ENCODE measurements at regions not wholly inside any gene's neighbourhood (a gene's known extent, or its start where the extent isn't known, plus 50 kb on each side); places are given as distances from the start of the nearest gene placed in this dataset.

DNA sequence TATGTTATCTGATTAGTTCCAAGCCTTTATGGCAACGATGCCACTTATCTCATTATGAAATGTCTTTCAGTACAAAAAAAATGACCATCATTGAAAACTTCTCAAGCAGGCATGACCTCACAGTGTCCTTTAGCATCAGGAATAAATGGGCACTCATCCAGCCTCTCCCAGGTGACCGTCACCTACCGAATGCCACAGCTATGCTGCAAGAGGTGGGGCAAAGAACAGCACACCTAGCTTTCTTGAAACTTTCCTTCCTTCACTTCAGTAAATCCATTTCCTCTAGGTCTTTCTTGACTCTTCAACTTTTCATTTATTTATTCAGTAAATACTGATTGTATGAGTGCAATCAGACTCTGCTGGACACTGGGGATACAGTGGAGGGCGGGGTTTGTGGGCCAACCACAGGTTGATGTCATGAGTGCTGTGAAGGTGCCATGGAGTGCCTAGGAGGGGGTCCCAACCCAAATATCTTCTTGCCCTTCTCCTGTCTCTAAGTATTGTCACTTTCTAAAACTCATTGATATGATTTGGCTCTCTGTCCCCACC is 54.3 kb upstream of the HK2 start (continued):
- TF ChIP-seq HDAC6 (IDR thresholded peaks at IDR 0.05; ENCODE audit: low read depth, low read length) (no peak), CHD2 (IDR thresholded peaks at IDR 0.05; ENCODE audit: low read length) (no peak), MAFK (IDR thresholded peaks at IDR 0.05; ENCODE audit: low read depth, low read length) (no peak), SP2 (IDR thresholded peaks at IDR 0.05; ENCODE audit: low read length) (no peak), RXRA (IDR thresholded peaks at IDR 0.05; ENCODE audit: insufficient read depth, low read depth, low read length) (no peak), YY1 (IDR thresholded peaks at IDR 0.05; ENCODE audit: low read depth, low read length) (no peak)
- TF ChIP-seq, protein P1, sequence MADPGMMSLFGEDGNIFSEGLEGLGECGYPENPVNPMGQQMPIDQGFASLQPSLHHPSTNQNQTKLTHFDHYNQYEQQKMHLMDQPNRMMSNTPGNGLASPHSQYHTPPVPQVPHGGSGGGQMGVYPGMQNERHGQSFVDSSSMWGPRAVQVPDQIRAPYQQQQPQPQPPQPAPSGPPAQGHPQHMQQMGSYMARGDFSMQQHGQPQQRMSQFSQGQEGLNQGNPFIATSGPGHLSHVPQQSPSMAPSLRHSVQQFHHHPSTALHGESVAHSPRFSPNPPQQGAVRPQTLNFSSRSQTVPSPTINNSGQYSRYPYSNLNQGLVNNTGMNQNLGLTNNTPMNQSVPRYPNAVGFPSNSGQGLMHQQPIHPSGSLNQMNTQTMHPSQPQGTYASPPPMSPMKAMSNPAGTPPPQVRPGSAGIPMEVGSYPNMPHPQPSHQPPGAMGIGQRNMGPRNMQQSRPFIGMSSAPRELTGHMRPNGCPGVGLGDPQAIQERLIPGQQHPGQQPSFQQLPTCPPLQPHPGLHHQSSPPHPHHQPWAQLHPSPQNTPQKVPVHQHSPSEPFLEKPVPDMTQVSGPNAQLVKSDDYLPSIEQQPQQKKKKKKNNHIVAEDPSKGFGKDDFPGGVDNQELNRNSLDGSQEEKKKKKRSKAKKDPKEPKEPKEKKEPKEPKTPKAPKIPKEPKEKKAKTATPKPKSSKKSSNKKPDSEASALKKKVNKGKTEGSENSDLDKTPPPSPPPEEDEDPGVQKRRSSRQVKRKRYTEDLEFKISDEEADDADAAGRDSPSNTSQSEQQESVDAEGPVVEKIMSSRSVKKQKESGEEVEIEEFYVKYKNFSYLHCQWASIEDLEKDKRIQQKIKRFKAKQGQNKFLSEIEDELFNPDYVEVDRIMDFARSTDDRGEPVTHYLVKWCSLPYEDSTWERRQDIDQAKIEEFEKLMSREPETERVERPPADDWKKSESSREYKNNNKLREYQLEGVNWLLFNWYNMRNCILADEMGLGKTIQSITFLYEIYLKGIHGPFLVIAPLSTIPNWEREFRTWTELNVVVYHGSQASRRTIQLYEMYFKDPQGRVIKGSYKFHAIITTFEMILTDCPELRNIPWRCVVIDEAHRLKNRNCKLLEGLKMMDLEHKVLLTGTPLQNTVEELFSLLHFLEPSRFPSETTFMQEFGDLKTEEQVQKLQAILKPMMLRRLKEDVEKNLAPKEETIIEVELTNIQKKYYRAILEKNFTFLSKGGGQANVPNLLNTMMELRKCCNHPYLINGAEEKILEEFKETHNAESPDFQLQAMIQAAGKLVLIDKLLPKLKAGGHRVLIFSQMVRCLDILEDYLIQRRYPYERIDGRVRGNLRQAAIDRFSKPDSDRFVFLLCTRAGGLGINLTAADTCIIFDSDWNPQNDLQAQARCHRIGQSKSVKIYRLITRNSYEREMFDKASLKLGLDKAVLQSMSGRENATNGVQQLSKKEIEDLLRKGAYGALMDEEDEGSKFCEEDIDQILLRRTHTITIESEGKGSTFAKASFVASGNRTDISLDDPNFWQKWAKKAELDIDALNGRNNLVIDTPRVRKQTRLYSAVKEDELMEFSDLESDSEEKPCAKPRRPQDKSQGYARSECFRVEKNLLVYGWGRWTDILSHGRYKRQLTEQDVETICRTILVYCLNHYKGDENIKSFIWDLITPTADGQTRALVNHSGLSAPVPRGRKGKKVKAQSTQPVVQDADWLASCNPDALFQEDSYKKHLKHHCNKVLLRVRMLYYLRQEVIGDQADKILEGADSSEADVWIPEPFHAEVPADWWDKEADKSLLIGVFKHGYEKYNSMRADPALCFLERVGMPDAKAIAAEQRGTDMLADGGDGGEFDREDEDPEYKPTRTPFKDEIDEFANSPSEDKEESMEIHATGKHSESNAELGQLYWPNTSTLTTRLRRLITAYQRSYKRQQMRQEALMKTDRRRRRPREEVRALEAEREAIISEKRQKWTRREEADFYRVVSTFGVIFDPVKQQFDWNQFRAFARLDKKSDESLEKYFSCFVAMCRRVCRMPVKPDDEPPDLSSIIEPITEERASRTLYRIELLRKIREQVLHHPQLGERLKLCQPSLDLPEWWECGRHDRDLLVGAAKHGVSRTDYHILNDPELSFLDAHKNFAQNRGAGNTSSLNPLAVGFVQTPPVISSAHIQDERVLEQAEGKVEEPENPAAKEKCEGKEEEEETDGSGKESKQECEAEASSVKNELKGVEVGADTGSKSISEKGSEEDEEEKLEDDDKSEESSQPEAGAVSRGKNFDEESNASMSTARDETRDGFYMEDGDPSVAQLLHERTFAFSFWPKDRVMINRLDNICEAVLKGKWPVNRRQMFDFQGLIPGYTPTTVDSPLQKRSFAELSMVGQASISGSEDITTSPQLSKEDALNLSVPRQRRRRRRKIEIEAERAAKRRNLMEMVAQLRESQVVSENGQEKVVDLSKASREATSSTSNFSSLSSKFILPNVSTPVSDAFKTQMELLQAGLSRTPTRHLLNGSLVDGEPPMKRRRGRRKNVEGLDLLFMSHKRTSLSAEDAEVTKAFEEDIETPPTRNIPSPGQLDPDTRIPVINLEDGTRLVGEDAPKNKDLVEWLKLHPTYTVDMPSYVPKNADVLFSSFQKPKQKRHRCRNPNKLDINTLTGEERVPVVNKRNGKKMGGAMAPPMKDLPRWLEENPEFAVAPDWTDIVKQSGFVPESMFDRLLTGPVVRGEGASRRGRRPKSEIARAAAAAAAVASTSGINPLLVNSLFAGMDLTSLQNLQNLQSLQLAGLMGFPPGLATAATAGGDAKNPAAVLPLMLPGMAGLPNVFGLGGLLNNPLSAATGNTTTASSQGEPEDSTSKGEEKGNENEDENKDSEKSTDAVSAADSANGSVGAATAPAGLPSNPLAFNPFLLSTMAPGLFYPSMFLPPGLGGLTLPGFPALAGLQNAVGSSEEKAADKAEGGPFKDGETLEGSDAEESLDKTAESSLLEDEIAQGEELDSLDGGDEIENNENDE (IDR thresholded peaks at IDR 0.05; ENCODE audit: insufficient replicate concordance, low read length): no peak
- TF ChIP-seq, protein P2, sequence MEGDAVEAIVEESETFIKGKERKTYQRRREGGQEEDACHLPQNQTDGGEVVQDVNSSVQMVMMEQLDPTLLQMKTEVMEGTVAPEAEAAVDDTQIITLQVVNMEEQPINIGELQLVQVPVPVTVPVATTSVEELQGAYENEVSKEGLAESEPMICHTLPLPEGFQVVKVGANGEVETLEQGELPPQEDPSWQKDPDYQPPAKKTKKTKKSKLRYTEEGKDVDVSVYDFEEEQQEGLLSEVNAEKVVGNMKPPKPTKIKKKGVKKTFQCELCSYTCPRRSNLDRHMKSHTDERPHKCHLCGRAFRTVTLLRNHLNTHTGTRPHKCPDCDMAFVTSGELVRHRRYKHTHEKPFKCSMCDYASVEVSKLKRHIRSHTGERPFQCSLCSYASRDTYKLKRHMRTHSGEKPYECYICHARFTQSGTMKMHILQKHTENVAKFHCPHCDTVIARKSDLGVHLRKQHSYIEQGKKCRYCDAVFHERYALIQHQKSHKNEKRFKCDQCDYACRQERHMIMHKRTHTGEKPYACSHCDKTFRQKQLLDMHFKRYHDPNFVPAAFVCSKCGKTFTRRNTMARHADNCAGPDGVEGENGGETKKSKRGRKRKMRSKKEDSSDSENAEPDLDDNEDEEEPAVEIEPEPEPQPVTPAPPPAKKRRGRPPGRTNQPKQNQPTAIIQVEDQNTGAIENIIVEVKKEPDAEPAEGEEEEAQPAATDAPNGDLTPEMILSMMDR (IDR thresholded peaks at IDR 0.05; ENCODE audit: control extremely low read depth in 1 of 3, insufficient read depth in 1 of 3, low read depth in 1 of 3, low read length in 3 of 3): no peak

Data from H1 (cell line).